Choroid plexus epithelial cell (primary cell): ENCODE measurements at regions not wholly inside any gene's neighbourhood (a gene's known extent, or its start where the extent isn't known, plus 50 kb on each side); places are given as distances from the start of the nearest gene placed in this dataset.

Source experiments
- DNase-seq: peaks from one replicate; pipeline ENCODE4 v3.0.0-alpha.2; 2010; ENCODE audit warnings: low read depth
- H3K4me3 ChIP-seq: 2 replicates; pipeline ENCODE4 v1.5.1; 2011; ENCODE audit warnings: low read depth, mild to moderate bottlenecking, control low read depth, low read length, moderate library complexity
- CTCF ChIP-seq: conservative IDR thresholded peaks from 2 replicates; pipeline ENCODE4 v1.5.1; 2011; ENCODE audit warnings: low read depth, mild to moderate bottlenecking, control low read depth, inconsistent platforms, low read length, moderate library complexity

GRCh38 chr1:37085393-37085792 lies 51.1 kb upstream of the GRIK3 start:
- no peak for DNase-seq
- no peak for TF ChIP-seq CTCF
- no peak overlapping the region for H3K4me3 ChIP-seq

GRCh38 chr1:37089750-37090149 lies 55.4 kb upstream of the GRIK3 start:
- no peak for DNase-seq
- H3K4me3 ChIP-seq, result no peak overlapping the region
- TF ChIP-seq CTCF, result no peak

- no peak overlapping the region for H3K4me3 ChIP-seq
- no peak for DNase-seq
- TF ChIP-seq CTCF, result no peak
Observed at GRCh38 chr1:37090671-37091070, 56.4 kb upstream of the GRIK3 start.

GRCh38 chr1:37092937-37093336 lies 58.6 kb upstream of the GRIK3 start:
- H3K4me3 ChIP-seq, result no peak overlapping the region
- no peak for TF ChIP-seq CTCF
- no peak for DNase-seq

GRCh38 chr1:37094302-37094701 lies 60.0 kb upstream of the GRIK3 start:
- no peak overlapping the region for H3K4me3 ChIP-seq
- no peak for TF ChIP-seq CTCF
- DNase-seq, result no peak

- no peak overlapping the region for H3K4me3 ChIP-seq
- no peak for DNase-seq
- no peak for TF ChIP-seq CTCF
Observed at GRCh38 chr1:37096523-37096922, 62.2 kb upstream of the GRIK3 start.

GRCh38 chr1:37097731-37098130 lies 63.4 kb upstream of the GRIK3 start:
- DNase-seq, result no peak
- no peak for TF ChIP-seq CTCF
- H3K4me3 ChIP-seq, result no peak overlapping the region
